ENCODE measurements at regions not wholly inside any gene's neighbourhood (a gene's known extent, or its start where the extent isn't known, plus 50 kb on each side); places are given as distances from the start of the nearest gene placed in this dataset.

GRCh38 chr12:53845932-53846331 lies 92.7 kb upstream of the HOXC13 start:
- no peak for ATAC-seq
- TF ChIP-seq ZNF709 (CRISPR knock-in tag; IDR thresholded peaks at IDR 0.05) (no peak), NFRKB (IDR thresholded peaks at IDR 0.05) (no peak), HOXA3 (CRISPR knock-in tag; IDR thresholded peaks at IDR 0.05) (no peak), CEBPG (CRISPR knock-in tag; IDR thresholded peaks at IDR 0.05) (no peak), MNT (IDR thresholded peaks at IDR 0.05) (0 out of 2 replicates have a peak, but pooled peaks have one; percentile 17), TFDP1 (CRISPR knock-in tag; IDR thresholded peaks at IDR 0.05; ENCODE audit: borderline replicate concordance) (no peak)
- Histone ChIP-seq H3K9ac (ENCODE audit: insufficient read depth, low read depth, low read length) (no peak overlapping the region), H3K4me1 (ENCODE audit: insufficient read depth, low read length) (no peaks in the 10 kb centered on the region), H3K4me2 (ENCODE audit: low read depth, low read length) (no peak overlapping the region), H2AFZ (ENCODE audit: low read length) (no peak overlapping the region), H3K79me2 (ENCODE audit: insufficient read depth, low read length) (no peaks in the 10 kb centered on the region), H3K4me3 (replicated peaks in 1 of 3; ENCODE audit: insufficient read depth in 1 of 3, low read depth in 2 of 3, low read length in 3 of 3) (no peak overlapping the region), H3K27ac (ENCODE audit: extremely low read length, insufficient read depth, low read length) (no peak overlapping the region), H3K36me3 (replicated peaks in 1 of 2; ENCODE audit: control insufficient read depth in 1 of 2, insufficient read depth in 2 of 2, low read length in 2 of 2) (no peaks in the 10 kb centered on the region), H4K20me1 (ENCODE audit: insufficient read depth, low read length) (no peaks in the 10 kb centered on the region), H3K9me3 (ENCODE audit: low read length) (no peaks in the 10 kb centered on the region), H3K27me3 (ENCODE audit: control insufficient read depth in 1 of 2, insufficient read depth in 2 of 2, low read length in 2 of 2) (peaks cover 0 to 48% of the 10 kb centered on the region in 2 experiments; a peak in 4 of 5 replicates)
- no peak for DNase-seq (ENCODE audit: low spot score)
- in situ Hi-C loops (cut with HindIII; ENCODE audit: extremely low pct_ligation_motif_present, low pct_unique_long_range_greater_than_20kb): no loop called here
- no TSS peak for BruUV-seq (replicated peaks)
- no peak for FAIRE-seq
- POLR2A ChIA-PET: no interaction called here
- intact Hi-C loops (cut with micrococcal nuclease; ENCODE audit: unreplicated experiment): no loop called here
- 18% methylated on average over 5 of the region's 5 CpGs for WGBS (ENCODE audit: low lambda C conversion rate)
- CTCF ChIA-PET (ENCODE audit: low intra/inter-chr PET ratio, low total read pairs): no interaction called here

- Histone ChIP-seq H3K9me3 (ENCODE audit: low read length) (no peaks in the 10 kb centered on the region), H2AFZ (ENCODE audit: low read length) (no peak overlapping the region), H3K9ac (ENCODE audit: insufficient read depth, low read depth, low read length) (no peak overlapping the region), H3K4me3 (replicated peaks in 1 of 3; ENCODE audit: insufficient read depth in 1 of 3, low read depth in 2 of 3, low read length in 3 of 3) (no peak overlapping the region), H3K79me2 (ENCODE audit: insufficient read depth, low read length) (no peaks in the 10 kb centered on the region), H3K27ac (ENCODE audit: extremely low read length, insufficient read depth, low read length) (no peak overlapping the region), H3K4me1 (ENCODE audit: insufficient read depth, low read length) (no peaks in the 10 kb centered on the region), H3K36me3 (replicated peaks in 1 of 2; ENCODE audit: control insufficient read depth in 1 of 2, insufficient read depth in 2 of 2, low read length in 2 of 2) (no peaks in the 10 kb centered on the region), H3K27me3 (ENCODE audit: control insufficient read depth in 1 of 2, insufficient read depth in 2 of 2, low read length in 2 of 2) (peaks cover 0 to 31% of the 10 kb centered on the region in 2 experiments; a peak in 4 of 5 replicates), H4K20me1 (ENCODE audit: insufficient read depth, low read length) (no peaks in the 10 kb centered on the region), H3K4me2 (ENCODE audit: low read depth, low read length) (no peak overlapping the region)
- in situ Hi-C loops (cut with HindIII; ENCODE audit: extremely low pct_ligation_motif_present, low pct_unique_long_range_greater_than_20kb): no loop called here
- ChIA-PET POLR2A (no interaction called here), CTCF (ENCODE audit: low intra/inter-chr PET ratio, low total read pairs) (no interaction called here)
- DNase-seq (ENCODE audit: low spot score) (no peak), ATAC-seq (no peak), FAIRE-seq (no peak)
- intact Hi-C loops (cut with micrococcal nuclease; ENCODE audit: unreplicated experiment): no loop called here
- WGBS (ENCODE audit: low lambda C conversion rate): 24% methylated on average over 6 of the region's 8 CpGs
- no TSS peak for BruUV-seq (replicated peaks)
- TF ChIP-seq ZNF772 (CRISPR knock-in tag; IDR thresholded peaks at IDR 0.05) (no peak), ZFP36 (IDR thresholded peaks at IDR 0.05; ENCODE audit: borderline replicate concordance, low read depth, low read length, partially characterized antibody) (no peak), RBM39 (IDR thresholded peaks at IDR 0.05; ENCODE audit: low read depth, low read length, poor library complexity, severe bottlenecking) (no peak), SP140L (CRISPR knock-in tag; IDR thresholded peaks at IDR 0.05; ENCODE audit: borderline replicate concordance) (no peak), HMG20A (CRISPR knock-in tag; IDR thresholded peaks at IDR 0.05; ENCODE audit: borderline replicate concordance) (no peak), HHEX (CRISPR knock-in tag; IDR thresholded peaks at IDR 0.05) (no peak), CENPX (CRISPR knock-in tag; IDR thresholded peaks at IDR 0.05) (no peak), E2F1 (CRISPR knock-in tag; IDR thresholded peaks at IDR 0.05) (no peak), ZBTB39 (CRISPR knock-in tag; IDR thresholded peaks at IDR 0.05) (no peak), ZNF563 (CRISPR knock-in tag; IDR thresholded peaks at IDR 0.05) (no peak)
Measured at GRCh38 chr12:53849113-53849512, 89.5 kb upstream of the HOXC13 start.

All from HepG2 (cell line).